Smooth muscle cell (in vitro differentiated cells): ENCODE measurements at regions not wholly inside any gene's neighbourhood (a gene's known extent, or its start where the extent isn't known, plus 50 kb on each side); places are given as distances from the start of the nearest gene placed in this dataset.
A peak's percentile ranks its signal among the peaks of the same experiment; 100 is the strongest.

ENCODE experiments used
- DNase-seq: peaks from one replicate; lab custom pipeline; 2025; ENCODE audit not compliant: unreplicated experiment; lab: John Stamatoyannopoulos, UW
- H2AFZ ChIP-seq: fragments of 200-600 bp; sonication (generic); 2 replicates; pipeline ENCODE4 v1.6.0; 2016; ENCODE audit warnings: antibody characterized with exemption, low read depth, mild to moderate bottlenecking
- H3F3A ChIP-seq: fragments of 200-600 bp; sonication (generic); 2 replicates; pipeline ENCODE4 v1.6.0; 2017; ENCODE audit warnings: antibody characterized with exemption, low read depth
- H3K27ac ChIP-seq: fragments of 200-600 bp; sonication (generic); 2 replicates; pipeline ENCODE4 v1.5.1; 2016; ENCODE audit warnings: low read depth, mild to moderate bottlenecking
- H3K27me3 ChIP-seq: fragments of 200-600 bp; sonication (generic); 2 replicates; pipeline ENCODE4 v1.6.1; 2016; ENCODE audit warnings: low read depth, mild to moderate bottlenecking
- H3K36me3 ChIP-seq: fragments of 200-600 bp; sonication (generic); 2 replicates; pipeline ENCODE4 v1.5.1; 2016; ENCODE audit warnings: low read depth
- H3K4me1 ChIP-seq: fragments of 200-600 bp; sonication (generic); 2 replicates; pipeline ENCODE4 v1.5.1; 2016; ENCODE audit warnings: low read depth
- H3K4me2 ChIP-seq: fragments of 200-600 bp; sonication (generic); 2 replicates; pipeline ENCODE4 v1.6.0; 2016; ENCODE audit warnings: mild to moderate bottlenecking
- H3K4me3 ChIP-seq: fragments of 200-600 bp; sonication (generic); 2 replicates; pipeline ENCODE4 v1.5.1; 2016; ENCODE audit warnings: mild to moderate bottlenecking
- H3K79me2 ChIP-seq: fragments of 200-600 bp; sonication (generic); 2 replicates; pipeline ENCODE4 v1.6.0; 2016; ENCODE audit warnings: low read depth, mild to moderate bottlenecking
- H3K9ac ChIP-seq: fragments of 200-600 bp; sonication (generic); 2 replicates; pipeline ENCODE4 v1.6.0; 2016; ENCODE audit warnings: low read depth
- H3K9me3 ChIP-seq: fragments of 200-600 bp; sonication (generic); replicated peaks from 2 replicates; pipeline ENCODE4 v1.5.1; 2016; ENCODE audit warnings: low read depth
- H4K20me1 ChIP-seq: fragments of 200-600 bp; sonication (generic); 2 replicates; pipeline ENCODE4 v1.6.0; 2016; ENCODE audit warnings: low read depth
- WGBS: methylation state at CpG from one replicate; pipeline ENCODE4 v1.1.7; 2016; ENCODE audit warnings: low lambda C conversion rate; 5-methylcytosine and 5-hydroxymethylcytosine counted together
- TF ChIP-seq, protein P1 (sequence below): fragments of 200-600 bp; sonication (generic); IDR thresholded peaks from 2 replicates; pipeline ENCODE4 v1.5.1; 2017; ENCODE audit warnings: borderline replicate concordance, mild to moderate bottlenecking, antibody characterized with exemption; ENCODE audit not compliant: insufficient read depth, poor library complexity, severe bottlenecking

DNA sequence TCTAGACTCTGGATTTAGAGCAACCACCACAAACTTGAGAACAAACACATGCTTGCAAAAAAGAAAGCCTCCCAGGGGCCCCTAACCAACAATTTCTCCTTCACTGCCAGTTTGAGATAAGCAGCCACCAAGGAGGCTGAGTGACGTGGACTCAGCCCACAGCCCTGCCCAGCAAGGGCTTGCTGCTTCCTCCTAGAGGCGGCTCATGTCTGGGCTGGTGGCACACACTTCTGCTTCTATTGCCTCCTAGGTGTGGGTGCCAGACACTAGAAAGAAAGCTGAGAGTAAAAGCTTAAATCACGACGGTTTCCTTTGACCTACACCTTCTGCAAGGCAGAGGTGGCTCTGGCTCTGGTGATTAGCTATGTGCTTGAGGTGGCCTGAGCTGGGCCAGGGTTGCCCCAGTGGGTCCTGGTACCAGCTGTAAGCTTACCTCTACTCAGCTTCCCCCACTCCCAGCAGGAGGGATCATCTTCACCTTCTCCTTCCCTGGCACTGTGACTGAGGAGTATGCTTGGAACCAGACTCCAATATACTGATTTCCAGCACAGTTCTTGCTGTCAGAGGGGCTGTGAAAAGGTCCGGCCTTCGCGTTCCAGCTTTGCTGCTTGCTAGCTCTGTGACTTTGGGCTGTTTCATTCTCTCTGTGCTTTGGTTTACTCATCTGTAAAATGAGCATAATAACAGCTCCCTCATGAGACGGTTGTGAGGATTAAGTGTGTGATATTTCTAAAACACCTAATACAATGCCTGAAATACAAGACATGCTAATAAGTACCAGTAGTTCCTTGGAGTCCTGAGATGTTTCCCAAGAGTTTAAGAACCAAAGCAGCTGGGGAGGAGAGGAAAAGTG lies 89.7 kb upstream of the PARP11 start:
- H3K36me3 ChIP-seq: no peaks in the 10 kb centered on the region
- 53% methylated on average over 8 of the region's 8 CpGs for WGBS
- no peaks in the 10 kb centered on the region for H4K20me1 ChIP-seq
- no peaks in the 10 kb centered on the region for H3K9me3 ChIP-seq
- peaks cover 11% of the 10 kb centered on the region for H3K4me1 ChIP-seq
- no peak overlapping the region for H2AFZ ChIP-seq
- H3F3A ChIP-seq: peaks cover 25% of the 10 kb centered on the region
- H3K27ac ChIP-seq: peak overlapping the region; percentile 99
- H3K79me2 ChIP-seq: no peaks in the 10 kb centered on the region
- H3K4me2 ChIP-seq: peak overlapping the region; percentile 64
- no peak overlapping the region for H3K4me3 ChIP-seq
- H3K9ac ChIP-seq: peak overlapping the region; percentile 94
- no peaks in the 10 kb centered on the region for H3K27me3 ChIP-seq
- no peak for DNase-seq
- TF ChIP-seq, protein P1, sequence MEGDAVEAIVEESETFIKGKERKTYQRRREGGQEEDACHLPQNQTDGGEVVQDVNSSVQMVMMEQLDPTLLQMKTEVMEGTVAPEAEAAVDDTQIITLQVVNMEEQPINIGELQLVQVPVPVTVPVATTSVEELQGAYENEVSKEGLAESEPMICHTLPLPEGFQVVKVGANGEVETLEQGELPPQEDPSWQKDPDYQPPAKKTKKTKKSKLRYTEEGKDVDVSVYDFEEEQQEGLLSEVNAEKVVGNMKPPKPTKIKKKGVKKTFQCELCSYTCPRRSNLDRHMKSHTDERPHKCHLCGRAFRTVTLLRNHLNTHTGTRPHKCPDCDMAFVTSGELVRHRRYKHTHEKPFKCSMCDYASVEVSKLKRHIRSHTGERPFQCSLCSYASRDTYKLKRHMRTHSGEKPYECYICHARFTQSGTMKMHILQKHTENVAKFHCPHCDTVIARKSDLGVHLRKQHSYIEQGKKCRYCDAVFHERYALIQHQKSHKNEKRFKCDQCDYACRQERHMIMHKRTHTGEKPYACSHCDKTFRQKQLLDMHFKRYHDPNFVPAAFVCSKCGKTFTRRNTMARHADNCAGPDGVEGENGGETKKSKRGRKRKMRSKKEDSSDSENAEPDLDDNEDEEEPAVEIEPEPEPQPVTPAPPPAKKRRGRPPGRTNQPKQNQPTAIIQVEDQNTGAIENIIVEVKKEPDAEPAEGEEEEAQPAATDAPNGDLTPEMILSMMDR: peak; percentile 15

DNA sequence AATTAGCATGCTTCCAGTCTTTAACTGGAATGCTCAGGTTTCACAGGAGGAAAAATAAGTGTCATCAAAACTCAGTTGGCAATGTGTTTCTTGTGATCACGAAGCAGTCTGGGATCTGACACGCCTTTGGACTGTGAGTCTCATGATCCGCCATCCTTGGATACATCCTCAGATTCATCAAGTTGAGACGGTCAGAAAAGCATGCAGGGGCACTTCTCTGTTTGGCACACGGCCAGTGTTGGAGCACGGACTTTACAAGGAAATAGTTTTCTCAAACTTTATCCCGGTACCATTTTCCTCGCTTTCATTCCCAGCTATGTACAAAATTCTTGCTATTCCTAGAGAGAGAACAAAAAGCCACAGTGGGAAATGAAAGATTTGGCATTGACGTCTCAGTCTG lies 88.4 kb upstream of the PARP11 start:
- 41% methylated on average over 9 of the region's 9 CpGs for WGBS
- H3F3A ChIP-seq: peaks cover 19% of the 10 kb centered on the region
- TF ChIP-seq, protein P1: no peak
- no peaks in the 10 kb centered on the region for H3K36me3 ChIP-seq
- H2AFZ ChIP-seq: no peak overlapping the region
- peak overlapping the region; percentile 94 for H3K9ac ChIP-seq
- H3K4me1 ChIP-seq: peaks cover 5% of the 10 kb centered on the region
- no peak for DNase-seq
- H3K4me3 ChIP-seq: no peak overlapping the region
- H3K79me2 ChIP-seq: no peaks in the 10 kb centered on the region
- no peaks in the 10 kb centered on the region for H3K27me3 ChIP-seq
- H3K9me3 ChIP-seq: no peaks in the 10 kb centered on the region
- peak overlapping the region; percentile 64 for H3K4me2 ChIP-seq
- H4K20me1 ChIP-seq: no peaks in the 10 kb centered on the region
- peak overlapping the region; percentile 99 for H3K27ac ChIP-seq

DNA sequence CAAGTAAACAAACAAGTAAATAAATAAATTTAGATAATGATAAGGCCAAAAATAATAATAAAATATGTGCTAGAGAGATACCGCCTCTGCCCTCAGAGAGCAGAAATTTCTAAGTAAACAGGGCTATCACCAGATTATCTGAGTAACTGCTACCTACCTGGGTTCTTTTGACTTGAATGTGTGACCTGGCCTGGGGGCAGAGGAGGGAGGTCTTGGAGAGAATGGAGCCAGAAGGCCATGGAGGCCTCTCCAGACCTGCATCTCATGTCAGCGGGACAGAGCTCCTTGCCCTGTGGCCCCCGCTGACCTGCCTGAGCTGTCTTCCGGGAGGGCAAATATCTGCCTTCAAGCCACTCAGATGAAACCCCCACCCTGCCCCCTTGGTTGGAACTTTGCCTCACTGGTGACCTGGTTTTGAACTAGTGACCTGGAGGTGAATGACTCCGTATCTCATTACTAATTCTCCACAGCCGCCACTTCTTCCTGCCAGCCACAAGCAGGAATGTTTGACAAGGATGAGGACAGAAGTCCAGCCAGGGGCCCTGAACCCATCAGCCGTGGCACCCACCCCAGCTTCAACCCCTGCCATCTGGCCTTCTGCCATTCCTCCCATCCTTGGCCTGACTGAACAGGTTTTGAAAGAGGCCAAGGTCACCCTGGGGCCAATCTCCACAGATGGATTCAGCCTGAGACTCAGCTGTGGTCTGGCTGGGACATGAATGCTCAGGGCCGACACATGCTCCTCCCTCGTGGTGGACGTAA lies 86.8 kb upstream of the PARP11 start:
- Histone ChIP-seq H3K9ac (no peak overlapping the region), H2AFZ (no peak overlapping the region), H3K4me3 (no peak overlapping the region), H3K27me3 (no peaks in the 10 kb centered on the region), H3K27ac (peak overlapping the region; percentile 99), H3K4me1 (peaks cover 5% of the 10 kb centered on the region), H3K36me3 (no peaks in the 10 kb centered on the region), H3K9me3 (no peaks in the 10 kb centered on the region), H3F3A (peaks cover 14% of the 10 kb centered on the region), H3K79me2 (no peaks in the 10 kb centered on the region), H4K20me1 (no peaks in the 10 kb centered on the region), H3K4me2 (no peak overlapping the region)
- WGBS: 81% methylated on average over 10 of the region's 10 CpGs
- TF ChIP-seq, protein P1: no peak
- no peak for DNase-seq
